Activated CD4-positive, alpha-beta T cell treated with anti-CD3 and anti-CD28 coated beads for 4 hours (primary cell): ENCODE measurements at regions not wholly inside any gene's neighbourhood (a gene's known extent, or its start where the extent isn't known, plus 50 kb on each side); places are given as distances from the start of the nearest gene placed in this dataset.

Source experiments
- DNase-seq, 2 donors: peaks; one replicate each; pipeline ENCODE4 v3.0.0-alpha.2; 2020

GRCh38 chr18:77766421-77766820 is 516.8 kb downstream of the GALR1 start:
- no peak for DNase-seq

- no peak for DNase-seq
Observed at GRCh38 chr18:77772177-77772576, 522.5 kb downstream of the GALR1 start.

- no peak for DNase-seq
Observed at GRCh38 chr18:77776104-77776503, 526.5 kb downstream of the GALR1 start.

GRCh38 chr18:77777163-77777562 is 527.5 kb downstream of the GALR1 start:
- DNase-seq = no peak

GRCh38 chr18:77784759-77785379 is 535.2 kb downstream of the GALR1 start:
- no peak for DNase-seq

- no peak for DNase-seq
Observed at GRCh38 chr18:77785415-77785975, 535.8 kb downstream of the GALR1 start.

- no peak for DNase-seq
Observed at GRCh38 chr18:77803024-77803423, 553.4 kb downstream of the GALR1 start.

GRCh38 chr18:77804382-77804781 is 554.7 kb downstream of the GALR1 start:
- DNase-seq = no peak

GRCh38 chr18:77807650-77808049 is 558.0 kb downstream of the GALR1 start:
- no peak for DNase-seq

GRCh38 chr18:77811503-77811902 is 561.9 kb downstream of the GALR1 start:
- DNase-seq = no peak

GRCh38 chr18:77815666-77816338 is 566.2 kb downstream of the GALR1 start:
- DNase-seq = no peak

- no peak for DNase-seq
Observed at GRCh38 chr18:77818328-77818727, 568.7 kb downstream of the GALR1 start.

GRCh38 chr18:77820472-77820871 is 570.8 kb downstream of the GALR1 start:
- DNase-seq = no peak

- no peak for DNase-seq
Observed at GRCh38 chr18:77821892-77822291, 572.2 kb downstream of the GALR1 start.

GRCh38 chr18:77822632-77823031 is 573.0 kb downstream of the GALR1 start:
- DNase-seq = no peak

GRCh38 chr18:77833807-77834206 is 584.2 kb downstream of the GALR1 start:
- DNase-seq = no peak

- DNase-seq = no peak
Observed at GRCh38 chr18:77851802-77852201, 602.2 kb downstream of the GALR1 start.

- DNase-seq = no peak
Observed at GRCh38 chr18:77853859-77854258, 604.2 kb downstream of the GALR1 start.

GRCh38 chr18:77857678-77858655 is 608.3 kb downstream of the GALR1 start:
- DNase-seq = no peak

GRCh38 chr18:77859634-77860033 is 610.0 kb downstream of the GALR1 start:
- DNase-seq = no peak

GRCh38 chr18:77862066-77862757 is 612.6 kb downstream of the GALR1 start:
- DNase-seq = no peak

GRCh38 chr18:77865853-77866252 is 616.2 kb downstream of the GALR1 start:
- DNase-seq = no peak

- DNase-seq = no peak
Observed at GRCh38 chr18:77866351-77866750, 616.7 kb downstream of the GALR1 start.
